ENCODE measurements at regions not wholly inside any gene's neighbourhood (a gene's known extent, or its start where the extent isn't known, plus 50 kb on each side); places are given as distances from the start of the nearest gene placed in this dataset.

DNA sequence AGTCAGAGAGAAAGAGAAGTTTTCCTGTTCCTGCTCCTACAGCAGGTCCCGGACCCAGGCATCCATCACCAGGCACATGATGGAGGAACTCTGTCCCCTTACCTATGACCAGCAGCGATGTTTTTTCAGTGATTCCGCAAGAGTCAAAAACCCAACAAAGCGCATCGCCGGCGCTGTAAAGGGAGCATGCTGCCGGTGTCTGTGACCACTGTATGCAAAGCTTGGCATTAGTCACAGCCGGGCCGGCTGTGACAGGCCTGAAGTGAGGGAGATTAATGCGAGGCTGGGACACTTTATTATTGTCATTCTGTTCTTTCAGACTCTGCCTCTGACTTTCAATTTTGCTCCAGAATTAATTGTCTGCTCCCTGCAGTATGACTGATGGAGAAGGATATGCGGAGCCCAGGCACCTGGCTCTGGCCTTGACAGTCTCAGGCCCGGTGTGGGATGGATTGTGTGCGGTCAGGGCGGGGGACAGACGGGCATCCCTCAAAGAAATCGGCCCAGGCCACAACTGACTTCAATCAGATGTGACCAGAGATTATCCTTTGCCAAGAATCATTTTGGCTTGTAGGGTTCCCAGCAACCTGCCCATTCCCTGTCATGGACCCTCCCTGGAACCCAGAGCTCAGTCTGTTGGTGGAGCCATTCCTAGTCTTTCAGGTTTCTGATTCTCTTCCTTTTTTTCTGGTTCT, 462.0 kb upstream of the ZNF507 start:
- TF ChIP-seq CTCF (IDR thresholded peaks at IDR 0.05): no peak
- TF ChIP-seq POLR2A (IDR thresholded peaks at IDR 0.05): no peak
